ENCODE measurements at regions not wholly inside any gene's neighbourhood (a gene's known extent, or its start where the extent isn't known, plus 50 kb on each side); places are given as distances from the start of the nearest gene placed in this dataset.

DNA sequence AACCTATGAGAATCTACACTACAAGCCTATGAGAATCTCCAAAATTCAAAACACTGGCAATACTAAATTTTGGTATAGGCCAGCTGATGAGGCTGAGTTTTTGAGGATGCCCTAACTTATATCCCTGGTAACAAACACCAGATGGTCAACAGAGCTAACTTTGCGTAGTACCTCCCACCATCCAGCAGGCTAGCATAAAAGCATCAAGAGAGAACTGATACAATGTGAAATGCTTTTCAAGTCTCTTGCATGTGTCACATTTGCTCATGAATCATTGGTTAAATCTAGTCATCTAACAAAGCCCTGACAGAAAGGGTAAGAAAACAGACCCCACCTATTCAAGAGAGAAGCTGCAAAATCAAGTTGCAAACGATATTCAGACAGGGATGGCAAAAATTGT is 1609.7 kb upstream of the CDH9 start:
- TF ChIP-seq CTCF (IDR thresholded peaks at IDR 0.05) (no peak), POLR2AphosphoS5 (IDR thresholded peaks at IDR 0.05) (no peak)
